D721Med (cell line): ENCODE measurements at regions not wholly inside any gene's neighbourhood (a gene's known extent, or its start where the extent isn't known, plus 50 kb on each side); places are given as distances from the start of the nearest gene placed in this dataset.

Source experiments
- DNase-seq: peaks from one replicate; pipeline ENCODE4 v3.0.0; 2011; ENCODE audit warnings: low spot score; ENCODE audit not compliant: insufficient read length
- FAIRE-seq: peaks from 2 replicates; lab custom pipeline; 2011; peaks lifted over from hg19 to GRCh38; lab: Jason Lieb, UNC
- CTCF ChIP-seq: IDR thresholded peaks from 2 replicates; pipeline ENCODE4 v1.5.1; 2012; ENCODE audit warnings: mild to moderate bottlenecking, control low read depth; ENCODE audit not compliant: insufficient read depth; ENCODE audit errors: missing control alignments

GRCh38 chr10:44294726-44295412 lies 90.0 kb downstream of the CXCL12 start:
- no peak for DNase-seq
- TF ChIP-seq CTCF: no peak
- FAIRE-seq: no peak

GRCh38 chr10:44293842-44294241 lies 91.1 kb downstream of the CXCL12 start:
- no peak for DNase-seq
- no peak for FAIRE-seq

GRCh38 chr10:44293306-44293778 lies 91.6 kb downstream of the CXCL12 start:
- FAIRE-seq (no peak), DNase-seq (no peak)
- no peak for TF ChIP-seq CTCF

More at GRCh38 chr10:44293842-44294241, 91.1 kb downstream of the CXCL12 start:
- TF ChIP-seq CTCF: no peak

GRCh38 chr10:44292390-44293002 lies 92.4 kb downstream of the CXCL12 start:
- TF ChIP-seq CTCF: no peak
- DNase-seq (no peak), FAIRE-seq (no peak)

- no peak for TF ChIP-seq CTCF
- DNase-seq (no peak), FAIRE-seq (no peak)
Observed at GRCh38 chr10:44291091-44291490, 93.8 kb downstream of the CXCL12 start.

GRCh38 chr10:44289125-44289524 lies 95.8 kb downstream of the CXCL12 start:
- no peak for TF ChIP-seq CTCF
- no peak for DNase-seq
- FAIRE-seq: no peak

GRCh38 chr10:44287408-44287807 lies 97.5 kb downstream of the CXCL12 start:
- DNase-seq (no peak), FAIRE-seq (no peak)
- TF ChIP-seq CTCF: no peak
